ENCODE measurements at regions not wholly inside any gene's neighbourhood (a gene's known extent, or its start where the extent isn't known, plus 50 kb on each side); places are given as distances from the start of the nearest gene placed in this dataset.

DNA sequence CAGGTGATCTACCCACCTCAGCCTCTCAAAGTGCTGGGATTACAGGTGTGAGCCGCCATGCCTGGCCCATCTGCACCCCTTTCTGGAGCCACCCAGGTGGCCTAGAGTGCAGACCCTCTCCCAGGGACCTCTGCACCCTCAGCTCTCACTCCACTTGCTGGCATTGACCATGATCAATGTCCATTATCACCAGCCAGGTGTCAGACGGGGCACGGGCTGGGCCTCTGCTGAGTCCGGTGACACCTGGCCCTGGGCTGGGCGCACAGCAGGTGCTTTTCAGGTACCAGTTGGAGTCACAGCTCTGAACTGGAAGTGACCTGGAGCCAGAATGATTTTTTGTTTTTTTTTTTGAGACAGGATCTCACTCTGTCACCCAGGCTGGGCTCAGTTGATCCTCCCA is 91.8 kb upstream of the PMEPA1 start:
- Mint-ChIP-seq H3K4me3 (no peak overlapping the region), H3K27me3 (no peaks in the 10 kb centered on the region), H3K9me3 (no peaks in the 10 kb centered on the region)

DNA sequence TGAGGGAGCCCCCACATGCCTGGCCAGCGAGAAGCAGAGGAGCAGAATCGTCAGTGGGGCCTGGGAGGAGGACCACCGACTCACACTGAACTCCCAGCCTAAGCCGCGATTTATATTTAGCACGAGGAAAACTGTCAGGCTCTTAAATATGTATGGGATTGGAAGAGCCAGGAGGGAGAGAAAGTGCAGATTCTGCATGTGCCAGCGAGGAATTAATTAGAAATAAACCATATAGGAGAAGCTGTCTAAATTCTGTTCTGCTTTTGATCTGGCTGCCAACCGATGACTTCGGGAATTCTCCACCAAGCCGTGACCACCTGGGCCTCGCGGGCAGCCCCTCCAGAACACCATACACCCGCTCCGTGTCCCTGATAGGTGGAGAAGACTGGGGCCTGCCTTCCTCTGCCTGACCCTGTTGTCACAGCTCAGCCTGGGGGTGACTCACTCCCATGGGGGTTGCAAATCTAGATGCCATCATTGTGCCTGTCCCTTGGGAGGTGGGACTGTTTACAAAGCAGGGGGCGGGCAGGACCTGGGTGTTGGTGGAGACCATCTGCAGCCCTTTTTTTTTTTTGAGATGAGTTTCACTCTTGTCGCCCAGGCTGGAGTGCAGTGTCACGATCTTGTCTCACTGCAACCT is 91.1 kb upstream of the PMEPA1 start:
- no peaks in the 10 kb centered on the region for H3K36me3 Mint-ChIP-seq (ENCODE audit: low read depth)
- no peaks in the 10 kb centered on the region for H3K9me3 Mint-ChIP-seq
- H3K27ac Mint-ChIP-seq: no peak overlapping the region

More for the DNA sequence above, 91.8 kb upstream of the PMEPA1 start:
- H3K36me3 Mint-ChIP-seq (ENCODE audit: low read depth): no peaks in the 10 kb centered on the region
- no peak for DNase-seq
- no peak overlapping the region for H3K27ac Mint-ChIP-seq
- H3K4me1 Mint-ChIP-seq (ENCODE audit: low read depth): no peaks in the 10 kb centered on the region

GRCh38 chr20:57797401-57797800 is 87.6 kb upstream of the PMEPA1 start:
- Mint-ChIP-seq H3K36me3 (ENCODE audit: low read depth) (no peaks in the 10 kb centered on the region), H3K4me1 (ENCODE audit: low read depth) (no peaks in the 10 kb centered on the region), H3K27me3 (no peaks in the 10 kb centered on the region), H3K4me3 (no peak overlapping the region), H3K27ac (no peak overlapping the region), H3K9me3 (no peaks in the 10 kb centered on the region)
- DNase-seq: no peak

More for the DNA sequence above, 91.1 kb upstream of the PMEPA1 start:
- H3K4me1 Mint-ChIP-seq (ENCODE audit: low read depth): no peaks in the 10 kb centered on the region
- no peak for DNase-seq
- no peaks in the 10 kb centered on the region for H3K27me3 Mint-ChIP-seq
- H3K4me3 Mint-ChIP-seq: no peak overlapping the region

DNA sequence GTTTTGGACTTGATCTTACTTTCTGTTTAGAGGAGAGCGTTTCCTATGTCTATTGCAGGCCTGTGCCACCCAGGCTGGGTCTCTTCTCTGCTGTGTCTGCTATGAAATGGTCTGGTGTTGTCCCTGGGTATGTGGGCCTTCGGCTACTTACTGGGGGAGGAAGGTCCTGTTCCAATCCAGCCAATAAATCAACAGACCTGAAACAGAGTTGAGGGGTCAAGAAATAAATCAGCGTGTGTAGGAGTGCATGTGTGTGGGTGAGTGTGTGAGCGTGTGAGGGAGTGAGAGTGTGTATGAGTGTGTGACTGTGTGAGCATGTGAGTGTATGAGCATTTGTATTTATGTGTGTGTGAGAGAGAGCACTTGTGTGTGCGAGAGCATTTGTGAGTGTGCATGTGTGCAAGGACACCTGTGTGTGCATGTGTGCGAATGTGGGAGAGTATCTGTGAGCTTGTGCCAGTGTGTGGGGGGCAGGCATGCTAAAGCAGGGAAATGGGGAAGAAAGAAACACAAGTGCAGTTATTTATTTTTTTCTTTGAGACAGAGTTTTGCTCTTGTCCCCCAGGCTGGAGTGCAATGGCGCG is 86.3 kb upstream of the PMEPA1 start:
- no peak overlapping the region for H3K4me3 Mint-ChIP-seq
- H3K9me3 Mint-ChIP-seq: no peaks in the 10 kb centered on the region
- no peaks in the 10 kb centered on the region for H3K4me1 Mint-ChIP-seq (ENCODE audit: low read depth)
- H3K27ac Mint-ChIP-seq: no peak overlapping the region
- DNase-seq: no peak
- no peaks in the 10 kb centered on the region for H3K36me3 Mint-ChIP-seq (ENCODE audit: low read depth)
- no peaks in the 10 kb centered on the region for H3K27me3 Mint-ChIP-seq

DNA sequence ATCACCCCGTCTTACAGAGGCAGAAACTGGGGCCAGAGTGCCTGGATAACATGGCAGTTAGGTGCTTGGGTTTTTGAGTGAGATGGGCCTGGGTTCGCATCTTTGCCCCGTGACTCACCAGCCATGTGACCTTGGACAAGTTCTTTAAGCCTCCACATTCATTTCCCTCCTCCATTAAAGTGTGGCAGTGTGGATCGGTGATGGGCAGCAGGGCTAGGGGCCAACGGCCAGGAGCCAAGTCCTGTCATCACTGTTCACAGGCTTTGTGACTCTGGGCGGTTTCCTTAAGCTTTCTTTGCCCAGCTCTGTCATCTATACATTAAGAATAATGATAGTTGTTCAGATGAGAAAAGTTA is 85.5 kb upstream of the PMEPA1 start:
- no peak overlapping the region for H3K4me3 Mint-ChIP-seq
- H3K9me3 Mint-ChIP-seq: no peaks in the 10 kb centered on the region
- DNase-seq: no peak
- no peaks in the 10 kb centered on the region for H3K27me3 Mint-ChIP-seq
- no peaks in the 10 kb centered on the region for H3K36me3 Mint-ChIP-seq (ENCODE audit: low read depth)
- no peaks in the 10 kb centered on the region for H3K4me1 Mint-ChIP-seq (ENCODE audit: low read depth)
- no peak overlapping the region for H3K27ac Mint-ChIP-seq

- H3K4me3 Mint-ChIP-seq: no peak overlapping the region
- no peaks in the 10 kb centered on the region for H3K9me3 Mint-ChIP-seq
- H3K4me1 Mint-ChIP-seq (ENCODE audit: low read depth): no peaks in the 10 kb centered on the region
- H3K27ac Mint-ChIP-seq: no peak overlapping the region
- H3K36me3 Mint-ChIP-seq (ENCODE audit: low read depth): no peaks in the 10 kb centered on the region
- DNase-seq: no peak
- no peaks in the 10 kb centered on the region for H3K27me3 Mint-ChIP-seq
These were observed 85.0 kb upstream of the PMEPA1 start for GRCh38 chr20:57794600-57795341.

DNA sequence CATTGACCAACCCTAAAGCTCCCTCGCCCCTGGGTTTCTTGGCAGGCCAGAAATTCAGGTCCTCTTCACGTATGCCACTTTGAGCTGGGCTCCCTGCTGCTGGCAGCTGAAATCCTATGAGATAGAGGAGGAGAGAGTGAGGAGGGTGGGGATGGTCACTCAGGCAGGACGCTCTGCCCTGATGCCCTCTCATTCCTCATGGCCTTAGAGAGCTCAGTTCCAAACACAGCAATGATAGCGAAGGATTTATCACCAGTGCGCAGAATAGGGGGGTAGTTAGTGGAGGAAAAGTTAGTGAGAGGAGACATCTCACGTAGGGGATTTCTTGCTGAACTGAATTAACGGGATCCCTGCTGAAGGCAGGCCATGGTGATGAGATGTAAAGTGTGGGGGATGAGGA is 84.2 kb upstream of the PMEPA1 start:
- H3K4me3 Mint-ChIP-seq: no peak overlapping the region
- H3K4me1 Mint-ChIP-seq (ENCODE audit: low read depth): no peaks in the 10 kb centered on the region

GRCh38 chr20:57793421-57793820 is 83.6 kb upstream of the PMEPA1 start:
- H3K4me1 Mint-ChIP-seq (ENCODE audit: low read depth): no peaks in the 10 kb centered on the region
- H3K27ac Mint-ChIP-seq: no peak overlapping the region
- H3K27me3 Mint-ChIP-seq: no peaks in the 10 kb centered on the region
- no peaks in the 10 kb centered on the region for H3K9me3 Mint-ChIP-seq
- H3K36me3 Mint-ChIP-seq (ENCODE audit: low read depth): no peaks in the 10 kb centered on the region
- DNase-seq: no peak
- no peak overlapping the region for H3K4me3 Mint-ChIP-seq

More for the DNA sequence above, 84.2 kb upstream of the PMEPA1 start:
- no peak for DNase-seq
- Mint-ChIP-seq H3K36me3 (ENCODE audit: low read depth) (no peaks in the 10 kb centered on the region), H3K9me3 (no peaks in the 10 kb centered on the region), H3K27me3 (no peaks in the 10 kb centered on the region), H3K27ac (no peak overlapping the region)

DNA sequence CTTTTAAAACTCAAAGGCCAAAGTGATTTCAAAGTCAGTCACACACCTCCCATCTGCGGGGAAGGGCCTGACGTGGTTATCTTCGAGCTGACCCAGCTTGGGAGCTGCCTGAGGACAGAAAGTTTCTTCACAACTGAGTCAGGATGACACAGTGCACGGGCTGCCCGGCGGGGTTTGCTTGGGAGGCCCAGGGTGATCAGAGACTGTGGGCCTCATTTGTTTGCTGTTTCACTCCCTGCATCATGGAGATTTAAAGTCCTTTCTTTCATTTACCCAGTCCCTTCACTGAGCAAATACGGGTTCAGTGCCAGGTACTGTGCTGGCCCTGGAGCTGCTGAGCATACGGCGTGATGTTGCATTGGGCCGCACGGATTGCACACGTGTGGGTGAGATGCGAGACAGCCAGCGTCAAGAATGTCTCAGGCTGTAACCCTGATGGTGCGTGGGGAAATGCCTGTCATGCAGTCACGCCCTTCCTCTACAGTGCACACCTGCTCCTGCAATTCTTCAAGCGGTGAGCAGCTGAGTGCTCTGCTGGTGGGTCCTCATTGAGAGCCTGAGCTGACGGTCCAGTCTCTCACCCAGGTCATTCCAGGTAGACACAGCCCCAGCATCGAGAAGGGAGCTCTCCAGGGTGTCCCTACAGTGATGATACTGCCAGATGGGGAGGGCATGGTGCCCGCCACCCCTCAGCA is 82.7 kb upstream of the PMEPA1 start:
- no peak overlapping the region for H3K27ac Mint-ChIP-seq
- no peak overlapping the region for H3K4me3 Mint-ChIP-seq
- no peaks in the 10 kb centered on the region for H3K9me3 Mint-ChIP-seq
- DNase-seq: no peak
- H3K36me3 Mint-ChIP-seq (ENCODE audit: low read depth): no peaks in the 10 kb centered on the region
- H3K27me3 Mint-ChIP-seq: no peaks in the 10 kb centered on the region
- no peaks in the 10 kb centered on the region for H3K4me1 Mint-ChIP-seq (ENCODE audit: low read depth)

DNA sequence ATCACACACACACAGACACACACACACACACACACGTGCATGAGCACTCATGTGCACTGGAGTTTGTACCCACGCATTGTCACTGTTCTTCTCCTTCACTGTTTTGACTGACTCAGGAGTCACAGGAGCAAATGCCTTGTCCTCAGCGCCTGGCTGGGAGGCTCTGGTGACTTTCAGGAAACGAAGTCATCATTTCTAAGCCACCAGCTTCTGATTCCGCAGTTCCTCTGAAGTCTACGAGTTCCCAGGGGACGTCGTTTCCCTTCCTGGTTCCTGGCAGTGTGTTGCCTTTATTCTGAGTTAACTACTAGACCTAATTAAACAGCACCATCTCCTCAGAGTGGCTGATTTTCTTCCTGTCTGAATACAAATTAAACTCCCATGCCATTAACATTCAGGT is 82.2 kb upstream of the PMEPA1 start:
- Mint-ChIP-seq H3K4me3 (no peak overlapping the region), H3K27me3 (no peaks in the 10 kb centered on the region), H3K9me3 (no peaks in the 10 kb centered on the region), H3K36me3 (ENCODE audit: low read depth) (no peaks in the 10 kb centered on the region), H3K4me1 (ENCODE audit: low read depth) (no peaks in the 10 kb centered on the region), H3K27ac (no peak overlapping the region)
- no peak for DNase-seq

DNA sequence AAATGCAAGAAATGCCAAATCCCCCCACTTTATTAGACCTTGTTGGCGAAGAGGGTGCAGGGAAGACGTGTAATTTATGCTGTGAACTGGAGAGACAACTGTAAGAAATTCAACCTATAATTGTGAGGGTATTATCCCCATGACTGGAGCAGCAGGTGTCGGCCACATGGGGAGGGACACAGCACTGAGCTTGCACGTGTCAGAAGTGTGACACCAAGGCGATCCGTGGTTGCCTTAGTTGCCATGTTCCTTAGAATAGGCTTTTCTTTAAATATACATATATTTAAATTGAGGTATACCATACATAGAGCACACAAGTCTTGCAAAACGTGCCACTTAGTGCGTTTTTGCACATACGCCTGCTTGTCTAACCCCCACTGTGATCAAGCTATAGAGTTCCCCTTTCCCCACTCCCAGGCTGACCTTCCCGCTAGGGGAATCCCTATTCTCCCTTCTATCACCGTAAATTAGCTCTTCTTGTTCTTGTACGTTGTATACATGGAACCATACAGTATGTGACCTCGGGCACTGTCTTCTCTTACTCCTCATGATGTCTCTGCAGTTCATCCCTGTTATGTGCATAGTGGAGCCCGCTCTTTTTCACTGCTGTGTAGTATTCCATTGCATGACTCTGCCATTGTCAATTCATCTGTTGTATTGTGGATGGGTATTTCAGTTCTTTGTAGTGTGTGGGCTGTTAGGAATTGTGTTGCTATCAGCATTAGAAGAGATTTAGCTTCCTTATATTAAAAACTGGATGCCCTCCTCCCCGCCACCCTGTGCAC is 81.6 kb upstream of the PMEPA1 start:
- Mint-ChIP-seq H3K4me1 (ENCODE audit: low read depth) (no peaks in the 10 kb centered on the region), H3K27me3 (no peaks in the 10 kb centered on the region), H3K27ac (no peak overlapping the region), H3K4me3 (no peak overlapping the region), H3K9me3 (no peaks in the 10 kb centered on the region), H3K36me3 (ENCODE audit: low read depth) (no peaks in the 10 kb centered on the region)
- no peak for DNase-seq

GRCh38 chr20:57790176-57790575 is 80.4 kb upstream of the PMEPA1 start:
- Mint-ChIP-seq H3K9me3 (no peaks in the 10 kb centered on the region), H3K4me1 (ENCODE audit: low read depth) (no peaks in the 10 kb centered on the region), H3K4me3 (no peak overlapping the region), H3K27ac (no peak overlapping the region), H3K27me3 (no peaks in the 10 kb centered on the region), H3K36me3 (ENCODE audit: low read depth) (no peaks in the 10 kb centered on the region)
- DNase-seq: peak; percentile 19

DNA sequence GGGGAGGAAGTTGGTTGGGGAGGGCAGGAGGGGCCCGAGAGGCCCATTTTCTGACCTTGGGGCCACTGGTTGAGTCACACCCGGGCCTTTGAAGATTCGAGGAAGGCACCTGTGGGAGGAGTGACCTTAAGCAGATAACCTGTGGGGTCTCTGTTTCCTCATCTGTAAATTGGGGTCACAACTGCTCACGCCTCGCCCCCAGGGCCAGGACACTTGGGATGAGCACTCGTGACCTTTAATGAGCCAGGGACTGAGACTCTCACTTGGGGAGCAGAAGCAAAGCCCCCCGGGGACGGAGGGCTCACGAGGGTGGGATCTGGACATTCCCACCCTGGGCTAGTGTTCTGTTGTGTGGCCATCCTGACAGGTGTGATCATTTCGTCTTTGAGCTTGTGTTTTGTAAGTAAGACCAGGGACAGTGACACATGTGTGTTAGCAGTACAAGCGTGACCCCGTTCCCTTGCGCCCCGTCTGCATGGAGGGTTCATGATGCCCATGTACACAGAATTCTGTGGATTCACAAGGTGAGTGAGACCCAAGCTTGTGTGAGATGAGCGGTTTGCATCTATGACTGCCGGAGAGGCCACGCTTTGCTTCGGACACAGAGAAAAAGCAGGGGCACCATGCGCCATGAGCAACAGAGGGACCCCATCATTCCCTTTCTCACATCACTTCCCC is 79.3 kb upstream of the PMEPA1 start:
- Mint-ChIP-seq H3K27ac (no peak overlapping the region), H3K4me3 (no peak overlapping the region), H3K4me1 (ENCODE audit: low read depth) (no peaks in the 10 kb centered on the region), H3K27me3 (peaks cover 4% of the 10 kb centered on the region), H3K36me3 (ENCODE audit: low read depth) (no peaks in the 10 kb centered on the region), H3K9me3 (no peaks in the 10 kb centered on the region)
- DNase-seq: no peak

All from activated T-cell treated with anti-CD3 and anti-CD28 coated beads, Interleukin-2, amount 50 U/mL, for 24 hours (primary cell).